Mesothelial cell of epicardium (in vitro differentiated cells): ENCODE measurements at regions not wholly inside any gene's neighbourhood (a gene's known extent, or its start where the extent isn't known, plus 50 kb on each side); places are given as distances from the start of the nearest gene placed in this dataset.

Source experiments
- DNase-seq, 2 experiments: peaks; one replicate each; pipeline ENCODE4 v3.0.0; 2021; ENCODE audit warnings: low spot score in 2 of 2; ENCODE audit not compliant: unreplicated experiment in 2 of 2
- H3K27ac Mint-ChIP-seq: 2 replicates; pipeline ENCODE4 v1.8.0; 2021; ENCODE audit warnings: mixed read lengths
- H3K27me3 Mint-ChIP-seq: 2 replicates; pipeline ENCODE4 v1.8.0; 2021; ENCODE audit warnings: low read depth, mixed read lengths
- H3K36me3 Mint-ChIP-seq: 2 replicates; pipeline ENCODE4 v1.8.0; 2021; ENCODE audit warnings: mixed read lengths
- H3K4me1 Mint-ChIP-seq: 2 replicates; pipeline ENCODE4 v1.8.0; 2021; ENCODE audit warnings: mixed read lengths
- H3K4me3 Mint-ChIP-seq: 2 replicates; pipeline ENCODE4 v1.8.0; 2021; ENCODE audit warnings: mild to moderate bottlenecking, moderate library complexity, mixed read lengths
- H3K9me3 Mint-ChIP-seq: 2 replicates; pipeline ENCODE4 v1.8.0; 2021; ENCODE audit warnings: mixed read lengths
- TF ChIP-seq, protein P1 (sequence below): fragments of 200-600 bp; sonication (generic); IDR thresholded peaks from one replicate; pipeline ENCODE4 v1.5.0; 2021; ENCODE audit warnings: antibody characterized with exemption; ENCODE audit not compliant: unreplicated experiment

DNA sequence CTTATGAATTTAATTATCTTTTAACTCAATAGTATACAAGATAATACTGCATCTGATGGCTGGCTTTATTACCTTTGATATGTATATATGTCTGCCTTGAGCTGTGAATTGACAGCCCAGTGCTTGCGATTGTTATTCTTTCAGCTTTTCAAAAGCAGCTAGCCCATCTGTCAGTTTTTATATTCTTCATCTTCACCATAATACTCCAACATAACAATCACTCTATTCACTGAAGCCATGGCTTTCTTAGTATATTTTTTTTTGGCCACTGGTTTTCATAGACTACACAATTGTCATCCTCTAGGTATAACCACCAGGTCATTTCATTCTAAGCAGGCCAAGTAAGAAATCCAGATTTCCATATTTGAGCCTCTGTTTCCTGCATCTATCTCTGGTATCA is 1026.1 kb downstream of the FSCB start:
- peaks cover 36% of the 10 kb centered on the region for H3K4me1 Mint-ChIP-seq
- TF ChIP-seq, protein P1, sequence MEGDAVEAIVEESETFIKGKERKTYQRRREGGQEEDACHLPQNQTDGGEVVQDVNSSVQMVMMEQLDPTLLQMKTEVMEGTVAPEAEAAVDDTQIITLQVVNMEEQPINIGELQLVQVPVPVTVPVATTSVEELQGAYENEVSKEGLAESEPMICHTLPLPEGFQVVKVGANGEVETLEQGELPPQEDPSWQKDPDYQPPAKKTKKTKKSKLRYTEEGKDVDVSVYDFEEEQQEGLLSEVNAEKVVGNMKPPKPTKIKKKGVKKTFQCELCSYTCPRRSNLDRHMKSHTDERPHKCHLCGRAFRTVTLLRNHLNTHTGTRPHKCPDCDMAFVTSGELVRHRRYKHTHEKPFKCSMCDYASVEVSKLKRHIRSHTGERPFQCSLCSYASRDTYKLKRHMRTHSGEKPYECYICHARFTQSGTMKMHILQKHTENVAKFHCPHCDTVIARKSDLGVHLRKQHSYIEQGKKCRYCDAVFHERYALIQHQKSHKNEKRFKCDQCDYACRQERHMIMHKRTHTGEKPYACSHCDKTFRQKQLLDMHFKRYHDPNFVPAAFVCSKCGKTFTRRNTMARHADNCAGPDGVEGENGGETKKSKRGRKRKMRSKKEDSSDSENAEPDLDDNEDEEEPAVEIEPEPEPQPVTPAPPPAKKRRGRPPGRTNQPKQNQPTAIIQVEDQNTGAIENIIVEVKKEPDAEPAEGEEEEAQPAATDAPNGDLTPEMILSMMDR: no peak
- H3K9me3 Mint-ChIP-seq: no peaks in the 10 kb centered on the region
- DNase-seq: no peak
- H3K4me3 Mint-ChIP-seq: no peak overlapping the region
- H3K27me3 Mint-ChIP-seq: no peaks in the 10 kb centered on the region
- peak overlapping the region; percentile 35 for H3K27ac Mint-ChIP-seq
- no peaks in the 10 kb centered on the region for H3K36me3 Mint-ChIP-seq

DNA sequence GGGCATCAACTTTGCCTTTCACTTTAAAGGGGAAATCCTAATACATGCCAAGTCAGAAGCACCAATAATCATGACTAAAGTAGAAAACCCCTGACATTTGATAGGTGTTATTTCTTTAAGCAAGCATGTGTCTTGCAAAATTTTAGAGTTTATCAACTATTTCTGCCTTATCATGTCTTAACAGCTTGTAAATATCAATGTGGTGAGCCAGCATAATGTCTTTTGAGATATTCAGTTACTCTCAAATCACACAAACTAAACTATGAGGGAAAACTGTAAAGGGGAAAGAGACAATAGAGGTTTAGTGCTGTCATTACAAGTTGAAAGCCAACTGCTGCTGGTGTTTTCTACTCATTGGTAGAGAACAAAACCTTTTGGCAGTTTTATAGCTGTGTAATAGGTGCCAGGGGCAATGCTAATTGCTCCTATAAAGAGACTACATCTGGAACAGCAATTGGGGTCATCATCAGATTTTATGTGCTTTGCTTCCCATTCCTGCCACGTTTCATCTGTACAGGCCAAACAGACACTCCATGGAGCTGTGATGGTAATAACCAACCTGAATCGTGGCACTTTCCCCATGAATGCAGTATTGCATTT is 1027.4 kb downstream of the FSCB start:
- H3K9me3 Mint-ChIP-seq: no peaks in the 10 kb centered on the region
- H3K27me3 Mint-ChIP-seq: no peaks in the 10 kb centered on the region
- H3K4me1 Mint-ChIP-seq: peaks cover 28% of the 10 kb centered on the region
- no peaks in the 10 kb centered on the region for H3K36me3 Mint-ChIP-seq
- no peak overlapping the region for H3K27ac Mint-ChIP-seq
- no peak overlapping the region for H3K4me3 Mint-ChIP-seq
- TF ChIP-seq, protein P1: no peak
- no peak for DNase-seq

DNA sequence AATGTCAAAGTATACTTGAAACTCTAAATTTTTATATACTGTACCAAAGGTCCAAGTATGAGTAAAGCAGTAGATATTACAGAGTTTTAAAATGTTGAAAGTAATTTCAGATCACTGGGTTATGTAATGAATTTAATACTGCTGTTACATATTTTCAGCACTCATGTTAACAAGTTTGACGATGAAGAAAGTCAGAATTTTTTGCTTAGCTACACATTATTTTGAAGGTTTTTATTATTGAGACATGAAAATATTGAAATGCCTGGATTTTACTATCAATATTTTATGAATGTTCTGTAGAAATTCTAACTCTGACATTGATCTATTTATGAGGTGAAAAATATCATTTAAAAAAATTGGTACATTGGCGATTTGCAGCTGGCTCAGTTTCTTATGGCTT is 1030.3 kb downstream of the FSCB start:
- H3K9me3 Mint-ChIP-seq: no peaks in the 10 kb centered on the region
- H3K27me3 Mint-ChIP-seq: no peaks in the 10 kb centered on the region
- DNase-seq: no peak
- TF ChIP-seq, protein P1: no peak
- H3K4me1 Mint-ChIP-seq: peaks cover 7% of the 10 kb centered on the region
- H3K4me3 Mint-ChIP-seq: no peak overlapping the region
- no peak overlapping the region for H3K27ac Mint-ChIP-seq
- H3K36me3 Mint-ChIP-seq: no peaks in the 10 kb centered on the region

DNA sequence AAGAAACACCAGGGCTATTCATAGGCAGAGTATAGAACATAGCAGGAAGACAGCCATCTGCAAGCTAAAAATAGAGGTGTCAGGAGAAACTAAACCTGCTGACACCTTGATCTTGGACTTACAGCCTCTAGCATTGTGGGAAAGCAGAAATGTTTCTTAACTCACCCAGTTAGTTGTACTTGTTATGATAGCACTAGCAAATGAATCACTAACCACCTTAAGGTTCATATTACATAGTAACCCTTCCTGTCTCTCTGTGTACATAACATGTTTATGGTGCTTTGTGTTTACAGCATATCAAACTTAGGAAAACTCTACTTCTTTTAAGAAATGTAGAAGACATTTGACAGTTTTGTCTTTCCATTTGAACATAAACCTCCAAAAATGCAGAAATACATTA is 1031.3 kb downstream of the FSCB start:
- TF ChIP-seq, protein P1: no peak
- no peaks in the 10 kb centered on the region for H3K27me3 Mint-ChIP-seq
- H3K4me1 Mint-ChIP-seq: peaks cover 5% of the 10 kb centered on the region
- no peaks in the 10 kb centered on the region for H3K9me3 Mint-ChIP-seq
- no peaks in the 10 kb centered on the region for H3K36me3 Mint-ChIP-seq
- no peak overlapping the region for H3K27ac Mint-ChIP-seq
- H3K4me3 Mint-ChIP-seq: no peak overlapping the region
- no peak for DNase-seq

DNA sequence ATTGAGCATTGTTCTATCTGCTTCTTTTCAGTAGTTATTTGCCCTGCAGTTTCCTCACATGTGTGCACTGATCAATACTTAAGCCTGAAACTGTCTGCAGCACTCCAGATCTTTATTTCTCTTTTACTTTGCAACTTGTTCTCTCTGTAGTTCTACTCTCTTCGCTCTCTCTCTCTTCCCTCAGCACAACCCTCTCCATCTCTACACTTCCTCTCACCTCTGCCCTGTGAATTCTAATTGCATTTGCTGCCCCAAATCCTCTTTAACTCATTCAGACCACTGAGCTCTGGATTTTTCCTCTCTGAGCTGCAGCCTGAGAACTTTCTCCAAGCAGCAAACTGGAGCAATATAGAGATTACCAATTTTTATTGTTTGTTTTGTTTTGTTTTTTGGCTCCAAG is 1035.5 kb downstream of the FSCB start:
- Mint-ChIP-seq H3K27ac (no peak overlapping the region), H3K4me1 (peaks cover 3% of the 10 kb centered on the region), H3K27me3 (no peaks in the 10 kb centered on the region), H3K4me3 (no peak overlapping the region), H3K9me3 (no peaks in the 10 kb centered on the region), H3K36me3 (no peaks in the 10 kb centered on the region)
- TF ChIP-seq, protein P1: no peak
- DNase-seq: no peak

DNA sequence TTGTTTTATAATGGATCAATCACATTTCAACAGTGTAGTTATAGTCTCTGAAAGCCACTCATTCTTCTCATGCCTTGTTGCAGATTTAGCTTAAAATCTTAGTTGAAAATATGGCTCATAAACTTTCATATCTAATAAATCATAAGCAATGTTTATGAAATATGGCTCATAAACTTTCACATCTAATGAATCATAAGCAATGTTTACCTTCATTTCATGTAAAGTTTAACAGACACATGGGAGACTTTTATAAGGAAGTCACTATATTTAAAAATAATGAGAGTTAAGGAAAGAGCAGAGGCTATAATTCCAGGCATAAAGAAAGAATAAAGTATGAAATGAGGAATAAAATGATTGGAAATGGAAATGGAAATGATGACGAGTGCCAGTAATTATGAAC is 1042.1 kb downstream of the FSCB start:
- H3K36me3 Mint-ChIP-seq: no peaks in the 10 kb centered on the region
- no peaks in the 10 kb centered on the region for H3K27me3 Mint-ChIP-seq
- TF ChIP-seq, protein P1: no peak
- H3K27ac Mint-ChIP-seq: no peak overlapping the region
- peaks cover 6% of the 10 kb centered on the region for H3K4me1 Mint-ChIP-seq
- no peak overlapping the region for H3K4me3 Mint-ChIP-seq
- DNase-seq: no peak
- peaks cover 14% of the 10 kb centered on the region for H3K9me3 Mint-ChIP-seq
